ENCODE measurements at regions not wholly inside any gene's neighbourhood (a gene's known extent, or its start where the extent isn't known, plus 50 kb on each side); places are given as distances from the start of the nearest gene placed in this dataset.

DNA sequence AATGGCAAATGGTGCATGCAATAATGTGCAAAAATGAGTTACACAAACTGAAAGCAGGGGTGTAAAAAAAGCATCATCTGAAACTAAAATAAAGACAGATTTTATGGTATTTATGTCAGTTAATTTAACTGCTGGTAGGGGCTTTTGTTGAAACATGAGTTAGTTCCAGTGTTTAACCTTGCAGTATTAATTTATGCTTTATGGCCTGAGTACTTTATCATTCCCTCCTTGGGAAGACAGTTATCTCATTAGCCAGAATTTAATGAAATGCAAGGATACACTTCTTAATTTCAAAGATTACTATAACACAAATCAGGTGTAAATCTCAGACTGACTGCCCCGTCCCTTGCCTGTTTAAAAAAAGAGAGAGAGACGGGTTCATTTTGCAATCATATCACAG lies 240.1 kb upstream of the MEIS2 start:
- TF ChIP-seq, protein P1, sequence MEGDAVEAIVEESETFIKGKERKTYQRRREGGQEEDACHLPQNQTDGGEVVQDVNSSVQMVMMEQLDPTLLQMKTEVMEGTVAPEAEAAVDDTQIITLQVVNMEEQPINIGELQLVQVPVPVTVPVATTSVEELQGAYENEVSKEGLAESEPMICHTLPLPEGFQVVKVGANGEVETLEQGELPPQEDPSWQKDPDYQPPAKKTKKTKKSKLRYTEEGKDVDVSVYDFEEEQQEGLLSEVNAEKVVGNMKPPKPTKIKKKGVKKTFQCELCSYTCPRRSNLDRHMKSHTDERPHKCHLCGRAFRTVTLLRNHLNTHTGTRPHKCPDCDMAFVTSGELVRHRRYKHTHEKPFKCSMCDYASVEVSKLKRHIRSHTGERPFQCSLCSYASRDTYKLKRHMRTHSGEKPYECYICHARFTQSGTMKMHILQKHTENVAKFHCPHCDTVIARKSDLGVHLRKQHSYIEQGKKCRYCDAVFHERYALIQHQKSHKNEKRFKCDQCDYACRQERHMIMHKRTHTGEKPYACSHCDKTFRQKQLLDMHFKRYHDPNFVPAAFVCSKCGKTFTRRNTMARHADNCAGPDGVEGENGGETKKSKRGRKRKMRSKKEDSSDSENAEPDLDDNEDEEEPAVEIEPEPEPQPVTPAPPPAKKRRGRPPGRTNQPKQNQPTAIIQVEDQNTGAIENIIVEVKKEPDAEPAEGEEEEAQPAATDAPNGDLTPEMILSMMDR (conservative IDR thresholded peaks at IDR 0.05 in 1 of 2, IDR thresholded peaks at IDR 0.05 in 1 of 2; ENCODE audit: low read depth in 1 of 2, low read length in 2 of 2), result no peak
- TF ChIP-seq EZH2 (IDR thresholded peaks at IDR 0.05; ENCODE audit: low read length, missing control alignments), result no peak
- Histone ChIP-seq H3K4me1 (ENCODE audit: control insufficient read depth, extremely low read depth, insufficient read depth, low read length) (no peaks in the 10 kb centered on the region), H3K4me2 (ENCODE audit: extremely low read depth, insufficient read depth, low read length) (no peak overlapping the region), H3K27me3 (ENCODE audit: control insufficient read depth, insufficient read depth, low read length) (no peaks in the 10 kb centered on the region), H3K4me3 (replicated peaks in 1 of 4; ENCODE audit: control extremely low read depth in 1 of 4, insufficient read depth in 1 of 4, low read depth in 3 of 4, low read length in 4 of 4) (no peak overlapping the region), H3K79me2 (ENCODE audit: control insufficient read depth, insufficient read depth, low read length) (no peaks in the 10 kb centered on the region), H3K9ac (ENCODE audit: insufficient read depth, low read length) (no peak overlapping the region), H2AFZ (ENCODE audit: low read length) (no peak overlapping the region), H3K9me3 (ENCODE audit: control insufficient read depth, insufficient read depth, low read depth, low read length) (no peaks in the 10 kb centered on the region), H4K20me1 (ENCODE audit: control insufficient read depth, extremely low read depth, insufficient read depth, low read length) (no peaks in the 10 kb centered on the region), H3K27ac (ENCODE audit: insufficient read depth, low read length) (no peak overlapping the region), H3K36me3 (ENCODE audit: control insufficient read depth, insufficient read depth, low read length) (no peaks in the 10 kb centered on the region)
- no peak for DNase-seq (ENCODE audit: low read depth in 2 of 2)

GRCh38 chr15:37359101-37359892 lies 258.9 kb upstream of the MEIS2 start:
- Histone ChIP-seq H3K9ac (ENCODE audit: insufficient read depth, low read length) (no peak overlapping the region), H4K20me1 (ENCODE audit: control insufficient read depth, extremely low read depth, insufficient read depth, low read length) (no peaks in the 10 kb centered on the region), H3K4me3 (replicated peaks in 1 of 4; ENCODE audit: control extremely low read depth in 1 of 4, insufficient read depth in 1 of 4, low read depth in 3 of 4, low read length in 4 of 4) (no peak overlapping the region), H3K79me2 (ENCODE audit: control insufficient read depth, insufficient read depth, low read length) (no peaks in the 10 kb centered on the region), H2AFZ (ENCODE audit: low read length) (no peak overlapping the region), H3K4me2 (ENCODE audit: extremely low read depth, insufficient read depth, low read length) (no peak overlapping the region), H3K4me1 (ENCODE audit: control insufficient read depth, extremely low read depth, insufficient read depth, low read length) (no peaks in the 10 kb centered on the region), H3K27me3 (ENCODE audit: control insufficient read depth, insufficient read depth, low read length) (no peaks in the 10 kb centered on the region), H3K9me3 (ENCODE audit: control insufficient read depth, insufficient read depth, low read depth, low read length) (no peaks in the 10 kb centered on the region), H3K36me3 (ENCODE audit: control insufficient read depth, insufficient read depth, low read length) (no peaks in the 10 kb centered on the region), H3K27ac (ENCODE audit: insufficient read depth, low read length) (no peak overlapping the region)
- no peak for DNase-seq (ENCODE audit: low read depth in 2 of 2)
- no peak for TF ChIP-seq EZH2 (IDR thresholded peaks at IDR 0.05; ENCODE audit: low read length, missing control alignments)
- TF ChIP-seq, protein P1 (conservative IDR thresholded peaks at IDR 0.05 in 1 of 2, IDR thresholded peaks at IDR 0.05 in 1 of 2; ENCODE audit: low read depth in 1 of 2, low read length in 2 of 2), result no peak

- Histone ChIP-seq H3K9me3 (ENCODE audit: control insufficient read depth, insufficient read depth, low read depth, low read length) (no peaks in the 10 kb centered on the region), H4K20me1 (ENCODE audit: control insufficient read depth, extremely low read depth, insufficient read depth, low read length) (no peaks in the 10 kb centered on the region), H3K27me3 (ENCODE audit: control insufficient read depth, insufficient read depth, low read length) (no peaks in the 10 kb centered on the region), H3K9ac (ENCODE audit: insufficient read depth, low read length) (no peak overlapping the region), H3K79me2 (ENCODE audit: control insufficient read depth, insufficient read depth, low read length) (no peaks in the 10 kb centered on the region), H3K4me1 (ENCODE audit: control insufficient read depth, extremely low read depth, insufficient read depth, low read length) (no peaks in the 10 kb centered on the region), H3K36me3 (ENCODE audit: control insufficient read depth, insufficient read depth, low read length) (no peaks in the 10 kb centered on the region), H3K4me3 (replicated peaks in 1 of 4; ENCODE audit: control extremely low read depth in 1 of 4, insufficient read depth in 1 of 4, low read depth in 3 of 4, low read length in 4 of 4) (no peak overlapping the region), H2AFZ (ENCODE audit: low read length) (no peak overlapping the region), H3K4me2 (ENCODE audit: extremely low read depth, insufficient read depth, low read length) (no peak overlapping the region), H3K27ac (ENCODE audit: insufficient read depth, low read length) (no peak overlapping the region)
- no peak for DNase-seq (ENCODE audit: low read depth in 2 of 2)
- TF ChIP-seq EZH2 (IDR thresholded peaks at IDR 0.05; ENCODE audit: low read length, missing control alignments), result no peak
- TF ChIP-seq, protein P1 (conservative IDR thresholded peaks at IDR 0.05 in 1 of 2, IDR thresholded peaks at IDR 0.05 in 1 of 2; ENCODE audit: low read depth in 1 of 2, low read length in 2 of 2), result no peak
Measured at GRCh38 chr15:37359893-37360290, 259.5 kb upstream of the MEIS2 start.

All from fibroblast of lung (primary cell).